CD14-positive monocyte (primary cell): ENCODE measurements at regions not wholly inside any gene's neighbourhood (a gene's known extent, or its start where the extent isn't known, plus 50 kb on each side); places are given as distances from the start of the nearest gene placed in this dataset.
A peak's percentile ranks its signal among the peaks of the same experiment; 100 is the strongest.

Experiments
- DNase-seq, 3 donors: peaks; one replicate each; pipeline ENCODE4 v3.0.0-alpha.2; 2011 to 2022
- H2AFZ ChIP-seq: 2 replicates; pipeline ENCODE4 v1.6.0; 2012; ENCODE audit warnings: mild to moderate bottlenecking, low read depth, low read length, inconsistent platforms; ENCODE audit not compliant: insufficient read depth, poor library complexity, severe bottlenecking
- H3K27ac ChIP-seq, 2 donors: 1 replicate in 1 of 2; 2 replicates in 1 of 2; pipeline ENCODE4 v1.5.1; 2012 to 2013; ENCODE audit warnings: low read length in 2 of 2, control low read depth in 1 of 2, inconsistent platforms in 1 of 2, low read depth in 1 of 2, mild to moderate bottlenecking in 1 of 2
- H3K27me3 ChIP-seq, 2 donors: one replicate each; pipeline versions ENCODE4 v1.6.0 to v1.6.1; 2011 to 2013; ENCODE audit warnings: low read length in 2 of 2; ENCODE audit not compliant: control insufficient read depth in 2 of 2, insufficient read depth in 2 of 2
- H3K36me3 ChIP-seq, 2 donors: replicated peaks in 1 of 2; 1 replicate in 1 of 2; 2 replicates in 1 of 2; pipeline versions ENCODE4 v1.5.1 to v1.6.1; 2012 to 2013; ENCODE audit warnings: low read length in 2 of 2, control low read depth in 1 of 2, inconsistent platforms in 1 of 2, mild to moderate bottlenecking in 1 of 2; ENCODE audit not compliant: insufficient read depth in 2 of 2, control insufficient read depth in 1 of 2
- H3K4me1 ChIP-seq, 2 donors: 1 replicate in 1 of 2; 2 replicates in 1 of 2; pipeline versions ENCODE4 v1.5.1 to v1.6.1; 2012 to 2013; ENCODE audit warnings: low read length in 2 of 2, control low read depth in 1 of 2, inconsistent platforms in 1 of 2, mild to moderate bottlenecking in 1 of 2, moderate library complexity in 1 of 2; ENCODE audit not compliant: insufficient read depth in 2 of 2, control insufficient read depth in 1 of 2
- H3K4me2 ChIP-seq: replicated peaks from 2 replicates; pipeline ENCODE3; 2012; ENCODE audit warnings: low read length, moderate library complexity, mild to moderate bottlenecking; ENCODE audit not compliant: poor library complexity, severe bottlenecking; ENCODE audit errors: extremely low read depth
- H3K4me3 ChIP-seq, 3 experiments: fragments of 200-600 bp in 1 of 3; sonication (generic) in 1 of 3; replicated peaks in 1 of 3; 1 replicate in 2 of 3; 2 replicates in 1 of 3; pipeline ENCODE4 v1.5.1; 2011 to 2013; ENCODE audit warnings: low read length in 3 of 3, mild to moderate bottlenecking in 3 of 3, control low read depth in 2 of 3, low read depth in 2 of 3, inconsistent platforms in 1 of 3, moderate library complexity in 1 of 3
- H3K79me2 ChIP-seq: 2 replicates; pipeline ENCODE4 v1.6.0; 2012; ENCODE audit warnings: mild to moderate bottlenecking, control low read depth, inconsistent platforms, low read length, moderate library complexity; ENCODE audit not compliant: insufficient read depth
- H3K9ac ChIP-seq: 2 replicates; pipeline ENCODE4 v1.6.0; 2017; ENCODE audit warnings: low read length, mild to moderate bottlenecking; ENCODE audit not compliant: insufficient read depth, poor library complexity, severe bottlenecking
- H3K9me3 ChIP-seq, 2 donors: replicated peaks in 1 of 2; 1 replicate in 1 of 2; 2 replicates in 1 of 2; pipeline versions ENCODE4 v1.5.1 to v1.6.1; 2012 to 2013; ENCODE audit warnings: low read length in 2 of 2, control low read depth in 1 of 2; ENCODE audit not compliant: control insufficient read depth in 1 of 2, insufficient read depth in 1 of 2
- H4K20me1 ChIP-seq: 2 replicates; pipeline ENCODE4 v1.6.0; 2012; ENCODE audit warnings: mild to moderate bottlenecking, low read length, control low read depth, moderate library complexity; ENCODE audit not compliant: insufficient read depth
- H3K27ac Mint-ChIP-seq, 7 donors: one replicate each; pipeline ENCODE4 v1.8.0; 2020; ENCODE audit warnings: mild to moderate bottlenecking in 7 of 7, mixed read lengths in 7 of 7, moderate library complexity in 6 of 7, inconsistent platforms in 2 of 7
- H3K27me3 Mint-ChIP-seq, 3 donors: one replicate each; pipeline ENCODE4 v1.8.0; 2021 to 2022; ENCODE audit warnings: low read depth in 3 of 3, mild to moderate bottlenecking in 3 of 3, mixed read lengths in 3 of 3, moderate library complexity in 3 of 3, inconsistent platforms in 1 of 3
- H3K36me3 Mint-ChIP-seq, 2 donors: one replicate each; pipeline ENCODE4 v1.8.0; 2020; ENCODE audit warnings: mixed read lengths in 2 of 2, inconsistent platforms in 1 of 2, mild to moderate bottlenecking in 1 of 2
- H3K4me1 Mint-ChIP-seq: one replicate; pipeline ENCODE4 v1.8.0; 2020; ENCODE audit warnings: mild to moderate bottlenecking, mixed read lengths
- H3K4me3 Mint-ChIP-seq, 2 donors: one replicate each; pipeline ENCODE4 v1.8.0; 2020; ENCODE audit warnings: mild to moderate bottlenecking in 2 of 2, mixed read lengths in 2 of 2, moderate library complexity in 1 of 2
- H3K9me3 Mint-ChIP-seq, 7 donors: one replicate each; pipeline ENCODE4 v1.8.0; 2020 to 2022; ENCODE audit warnings: mixed read lengths in 7 of 7, mild to moderate bottlenecking in 6 of 7, moderate library complexity in 6 of 7, inconsistent platforms in 2 of 7
- CTCF ChIP-seq: fragments of 200-600 bp; IDR thresholded peaks from one replicate; pipeline ENCODE4 v1.8.0; 2022; ENCODE audit warnings: antibody characterized with exemption, mild to moderate bottlenecking
- WGBS: methylation state at CpG from one replicate; pipeline ENCODE4 v1.1.5; 2013; ENCODE audit warnings: missing lambda C conversion rate; ENCODE audit not compliant: insufficient coverage; 5-methylcytosine and 5-hydroxymethylcytosine counted together
- intact Hi-C, 2 donors: fragments of 100-400 bp; cut with micrococcal nuclease; formaldehyde crosslinking; loops; one replicate each; pipeline versions ENCODE4 v1.15.0 to v1.15.1; 2023

- 57% methylated on average over 19 of the region's 24 CpGs for WGBS
- Mint-ChIP-seq H3K9me3 (peaks cover 0 to 8% (median 3%) of the 10 kb centered on the region in 7 donors), H3K4me1 (no peaks in the 10 kb centered on the region), H3K4me3 (no peak overlapping the region), H3K27me3 (peaks cover 0 to 3% (median 0%) of the 10 kb centered on the region in 3 donors), H3K36me3 (no peaks in the 10 kb centered on the region), H3K27ac (no peak overlapping the region)
- no peak for DNase-seq
- Histone ChIP-seq H3K9me3 (peaks cover 0 to 5% of the 10 kb centered on the region in 2 donors), H3K4me3 (peak overlapping the region; percentile 21 to 51 (median 45)), H3K4me2 (peak overlapping the region; percentile 55), H3K27ac (no peak overlapping the region), H3K27me3 (no peaks in the 10 kb centered on the region), H3K79me2 (no peaks in the 10 kb centered on the region), H4K20me1 (no peaks in the 10 kb centered on the region), H3K36me3 (no peaks in the 10 kb centered on the region), H3K9ac (no peak overlapping the region), H3K4me1 (peaks cover 0 to 4% of the 10 kb centered on the region in 2 donors), H2AFZ (peak overlapping the region; percentile 54)
- intact Hi-C loops = no loop called here
- TF ChIP-seq CTCF = no peak
These were observed 103.9 kb upstream of the DIAPH3 start for GRCh38 chr13:60267498-60268202.

GRCh38 chr13:60268203-60268555 lies 104.5 kb upstream of the DIAPH3 start:
- intact Hi-C loops = no loop called here
- no peak for DNase-seq
- Histone ChIP-seq H4K20me1 (no peaks in the 10 kb centered on the region), H3K36me3 (no peaks in the 10 kb centered on the region), H3K27me3 (no peaks in the 10 kb centered on the region), H3K9me3 (peaks cover 0 to 2% of the 10 kb centered on the region in 2 donors), H3K27ac (no peak overlapping the region), H3K4me1 (peaks cover 0 to 4% of the 10 kb centered on the region in 2 donors), H3K79me2 (no peaks in the 10 kb centered on the region), H3K9ac (no peak overlapping the region), H3K4me3 (peak overlapping the region; percentile 21 to 51 (median 45)), H3K4me2 (peak overlapping the region; percentile 55), H2AFZ (peak overlapping the region; percentile 54)
- H3K9me3 Mint-ChIP-seq = peaks cover 0 to 6% (median 3%) of the 10 kb centered on the region in 7 donors
- H3K4me3 Mint-ChIP-seq = no peak overlapping the region
- no peaks in the 10 kb centered on the region for H3K4me1 Mint-ChIP-seq
- H3K27ac Mint-ChIP-seq = no peak overlapping the region
- H3K36me3 Mint-ChIP-seq = no peaks in the 10 kb centered on the region
- peaks cover 0 to 3% (median 0%) of the 10 kb centered on the region in 3 donors for H3K27me3 Mint-ChIP-seq
- TF ChIP-seq CTCF = no peak
- 33% methylated on average over 5 of the region's 8 CpGs for WGBS
